ENCODE measurements at regions not wholly inside any gene's neighbourhood (a gene's known extent, or its start where the extent isn't known, plus 50 kb on each side); places are given as distances from the start of the nearest gene placed in this dataset.

GRCh38 chr5:74301576-74301975 lies 339.0 kb downstream of the ENC1 start:
- Histone ChIP-seq H3K27ac (ENCODE audit: low read length) (no peak overlapping the region), H3K79me2 (ENCODE audit: insufficient read depth, low read length) (no peaks in the 10 kb centered on the region), H4K20me1 (ENCODE audit: insufficient read depth, low read length) (no peaks in the 10 kb centered on the region), H3K9ac (ENCODE audit: low read depth, low read length) (no peak overlapping the region), H2AFZ (ENCODE audit: low read depth, low read length) (no peak overlapping the region), H3K4me3 (ENCODE audit: low read depth in 1 of 2, low read length in 2 of 2) (no peak overlapping the region), H3K4me1 (ENCODE audit: insufficient read depth, low read length) (no peaks in the 10 kb centered on the region), H3K27me3 (ENCODE audit: insufficient read depth, low read length, poor library complexity) (no peaks in the 10 kb centered on the region), H3K9me3 (ENCODE audit: insufficient read depth, low read length, severe bottlenecking) (no peaks in the 10 kb centered on the region), H3K4me2 (ENCODE audit: insufficient read depth, low read length) (no peak overlapping the region), H3K36me3 (ENCODE audit: insufficient read depth, low read length) (no peaks in the 10 kb centered on the region)
- TF ChIP-seq EZH2 (IDR thresholded peaks at IDR 0.05; ENCODE audit: borderline replicate concordance, low read depth, low read length, severe bottlenecking), result no peak
- TF ChIP-seq, protein P1, sequence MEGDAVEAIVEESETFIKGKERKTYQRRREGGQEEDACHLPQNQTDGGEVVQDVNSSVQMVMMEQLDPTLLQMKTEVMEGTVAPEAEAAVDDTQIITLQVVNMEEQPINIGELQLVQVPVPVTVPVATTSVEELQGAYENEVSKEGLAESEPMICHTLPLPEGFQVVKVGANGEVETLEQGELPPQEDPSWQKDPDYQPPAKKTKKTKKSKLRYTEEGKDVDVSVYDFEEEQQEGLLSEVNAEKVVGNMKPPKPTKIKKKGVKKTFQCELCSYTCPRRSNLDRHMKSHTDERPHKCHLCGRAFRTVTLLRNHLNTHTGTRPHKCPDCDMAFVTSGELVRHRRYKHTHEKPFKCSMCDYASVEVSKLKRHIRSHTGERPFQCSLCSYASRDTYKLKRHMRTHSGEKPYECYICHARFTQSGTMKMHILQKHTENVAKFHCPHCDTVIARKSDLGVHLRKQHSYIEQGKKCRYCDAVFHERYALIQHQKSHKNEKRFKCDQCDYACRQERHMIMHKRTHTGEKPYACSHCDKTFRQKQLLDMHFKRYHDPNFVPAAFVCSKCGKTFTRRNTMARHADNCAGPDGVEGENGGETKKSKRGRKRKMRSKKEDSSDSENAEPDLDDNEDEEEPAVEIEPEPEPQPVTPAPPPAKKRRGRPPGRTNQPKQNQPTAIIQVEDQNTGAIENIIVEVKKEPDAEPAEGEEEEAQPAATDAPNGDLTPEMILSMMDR (IDR thresholded peaks at IDR 0.05; ENCODE audit: borderline replicate concordance, extremely low read depth, low read length, poor library complexity, severe bottlenecking), result no peak
- ATAC-seq (ENCODE audit: insufficient read depth, low read depth) (no peak), DNase-seq (no peak)

DNA sequence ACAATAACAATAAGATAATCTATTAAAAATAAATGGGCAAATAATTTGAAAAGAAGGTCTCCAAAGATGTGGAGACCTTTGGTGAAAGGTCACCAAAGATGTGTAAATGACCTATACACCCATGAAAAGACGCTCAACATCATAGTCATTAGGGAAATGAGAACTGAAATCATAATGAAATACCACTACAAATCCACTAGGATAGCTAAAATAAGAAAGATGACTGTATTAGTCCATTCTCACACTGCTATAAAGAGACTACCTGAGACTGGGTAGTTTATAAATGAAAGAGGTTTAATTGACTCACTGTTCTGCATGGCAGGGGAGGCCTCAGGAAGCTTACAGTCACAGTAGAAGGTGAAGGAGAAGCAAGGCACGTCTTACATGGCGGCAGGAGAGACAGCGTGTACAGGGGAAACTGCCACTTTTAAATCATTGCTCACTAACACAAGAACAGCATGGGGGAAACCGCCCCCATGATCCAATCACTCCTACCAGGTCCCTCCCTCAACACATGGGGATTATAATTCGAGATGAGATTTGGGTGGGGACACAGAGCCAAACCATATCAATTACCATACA lies 339.6 kb downstream of the ENC1 start:
- no peak overlapping the region for H3K9ac ChIP-seq (ENCODE audit: low read depth, low read length)
- H3K9me3 ChIP-seq (ENCODE audit: insufficient read depth, low read length, severe bottlenecking), result no peaks in the 10 kb centered on the region
- H3K27me3 ChIP-seq (ENCODE audit: insufficient read depth, low read length, poor library complexity), result no peaks in the 10 kb centered on the region
- no peak overlapping the region for H3K4me3 ChIP-seq (ENCODE audit: low read depth in 1 of 2, low read length in 2 of 2)
- no peak overlapping the region for H3K4me2 ChIP-seq (ENCODE audit: insufficient read depth, low read length)
- ATAC-seq (ENCODE audit: insufficient read depth, low read depth) (no peak), DNase-seq (no peak)
- H4K20me1 ChIP-seq (ENCODE audit: insufficient read depth, low read length), result no peaks in the 10 kb centered on the region
- H2AFZ ChIP-seq (ENCODE audit: low read depth, low read length), result no peak overlapping the region
- no peak for TF ChIP-seq EZH2 (IDR thresholded peaks at IDR 0.05; ENCODE audit: borderline replicate concordance, low read depth, low read length, severe bottlenecking)
- TF ChIP-seq, protein P1 (IDR thresholded peaks at IDR 0.05; ENCODE audit: borderline replicate concordance, extremely low read depth, low read length, poor library complexity, severe bottlenecking), result no peak
- no peaks in the 10 kb centered on the region for H3K36me3 ChIP-seq (ENCODE audit: insufficient read depth, low read length)
- no peak overlapping the region for H3K27ac ChIP-seq (ENCODE audit: low read length)
- no peaks in the 10 kb centered on the region for H3K79me2 ChIP-seq (ENCODE audit: insufficient read depth, low read length)
- H3K4me1 ChIP-seq (ENCODE audit: insufficient read depth, low read length), result no peaks in the 10 kb centered on the region

DNA sequence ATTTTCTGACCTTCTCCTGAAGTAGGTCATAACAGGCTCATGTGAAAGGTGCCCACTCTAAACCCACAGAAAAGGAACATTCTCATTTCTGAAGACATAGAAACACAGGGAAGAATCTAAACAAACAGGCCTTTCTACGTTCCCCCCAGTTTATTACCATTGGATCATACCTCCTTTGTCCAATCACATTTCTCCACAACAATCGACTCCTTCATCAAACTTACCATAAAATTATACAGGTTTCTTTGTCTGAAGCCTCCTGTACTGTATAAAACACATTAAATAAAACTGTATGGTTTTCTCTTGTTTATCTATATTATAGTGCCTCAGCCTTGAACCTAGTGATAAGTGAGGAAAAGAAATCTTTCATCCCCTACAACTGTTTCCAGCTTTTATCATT lies 340.7 kb downstream of the ENC1 start:
- no peaks in the 10 kb centered on the region for H3K36me3 ChIP-seq (ENCODE audit: insufficient read depth, low read length)
- no peak overlapping the region for H3K4me2 ChIP-seq (ENCODE audit: insufficient read depth, low read length)
- H3K9ac ChIP-seq (ENCODE audit: low read depth, low read length), result no peak overlapping the region
- H3K79me2 ChIP-seq (ENCODE audit: insufficient read depth, low read length), result no peaks in the 10 kb centered on the region
- no peaks in the 10 kb centered on the region for H3K27me3 ChIP-seq (ENCODE audit: insufficient read depth, low read length, poor library complexity)
- no peak overlapping the region for H2AFZ ChIP-seq (ENCODE audit: low read depth, low read length)
- no peak for TF ChIP-seq EZH2 (IDR thresholded peaks at IDR 0.05; ENCODE audit: borderline replicate concordance, low read depth, low read length, severe bottlenecking)
- TF ChIP-seq, protein P1 (IDR thresholded peaks at IDR 0.05; ENCODE audit: borderline replicate concordance, extremely low read depth, low read length, poor library complexity, severe bottlenecking), result no peak
- no peaks in the 10 kb centered on the region for H4K20me1 ChIP-seq (ENCODE audit: insufficient read depth, low read length)
- H3K27ac ChIP-seq (ENCODE audit: low read length), result no peak overlapping the region
- DNase-seq (no peak), ATAC-seq (ENCODE audit: insufficient read depth, low read depth) (no peak)
- H3K4me3 ChIP-seq (ENCODE audit: low read depth in 1 of 2, low read length in 2 of 2), result no peak overlapping the region
- no peaks in the 10 kb centered on the region for H3K4me1 ChIP-seq (ENCODE audit: insufficient read depth, low read length)
- no peaks in the 10 kb centered on the region for H3K9me3 ChIP-seq (ENCODE audit: insufficient read depth, low read length, severe bottlenecking)
